ENCODE measurements at regions not wholly inside any gene's neighbourhood (a gene's known extent, or its start where the extent isn't known, plus 50 kb on each side); places are given as distances from the start of the nearest gene placed in this dataset.

DNA sequence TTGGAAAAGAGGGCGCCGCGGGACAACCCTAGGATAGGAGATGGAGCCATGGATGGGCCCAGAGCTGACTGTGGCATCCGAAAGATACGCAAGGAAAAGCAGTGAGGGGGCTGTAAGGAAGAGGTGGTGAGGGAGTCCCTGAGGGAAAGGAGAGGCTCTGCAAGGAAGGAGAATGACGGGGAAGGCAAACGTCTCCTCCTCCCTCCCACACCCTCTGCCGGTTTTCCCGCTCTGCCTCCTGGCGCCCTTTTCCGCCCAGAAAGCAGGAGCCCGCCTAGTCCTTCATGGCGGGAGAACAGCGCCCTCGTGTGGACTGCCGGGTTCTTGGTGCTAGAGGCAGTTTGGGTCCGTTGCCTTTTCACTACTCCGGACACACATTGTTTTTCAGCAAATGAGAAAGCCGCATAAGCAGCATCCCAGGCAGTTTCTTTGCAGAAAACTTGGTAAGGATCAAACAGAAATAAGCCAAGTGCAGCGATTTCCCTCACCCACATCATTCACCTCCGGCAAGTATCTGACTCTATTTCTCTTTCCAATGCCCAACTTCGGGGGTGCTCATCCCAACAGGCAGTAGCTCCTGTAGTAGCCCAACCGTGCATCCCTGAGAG, 200.4 kb downstream of the INO80D start:
- Histone ChIP-seq H3K4me3 (IDR thresholded peaks at IDR 0.05; ENCODE audit: insufficient read depth, low read depth, low read length) (no peak overlapping the region), H4K20me1 (ENCODE audit: insufficient read depth) (no peaks in the 10 kb centered on the region), H3K9ac (no peak overlapping the region), H3K79me2 (ENCODE audit: insufficient read depth, low read depth) (no peaks in the 10 kb centered on the region), H3K27me3 (ENCODE audit: insufficient read depth, low read depth) (no peaks in the 10 kb centered on the region), H2AFZ (ENCODE audit: low read depth) (peak overlapping the region; percentile 44; the same call in 1 of the 2 replicates), H3K27ac (no peak overlapping the region), H3K4me2 (no peak overlapping the region), H3K4me1 (ENCODE audit: low read depth, poor library complexity, severe bottlenecking) (no peaks in the 10 kb centered on the region), H3K36me3 (ENCODE audit: insufficient read depth) (no peaks in the 10 kb centered on the region)
- peak; percentile 74 for TF ChIP-seq CTCF (conservative IDR thresholded peaks at IDR 0.05; ENCODE audit: low read depth, low read length)

DNA sequence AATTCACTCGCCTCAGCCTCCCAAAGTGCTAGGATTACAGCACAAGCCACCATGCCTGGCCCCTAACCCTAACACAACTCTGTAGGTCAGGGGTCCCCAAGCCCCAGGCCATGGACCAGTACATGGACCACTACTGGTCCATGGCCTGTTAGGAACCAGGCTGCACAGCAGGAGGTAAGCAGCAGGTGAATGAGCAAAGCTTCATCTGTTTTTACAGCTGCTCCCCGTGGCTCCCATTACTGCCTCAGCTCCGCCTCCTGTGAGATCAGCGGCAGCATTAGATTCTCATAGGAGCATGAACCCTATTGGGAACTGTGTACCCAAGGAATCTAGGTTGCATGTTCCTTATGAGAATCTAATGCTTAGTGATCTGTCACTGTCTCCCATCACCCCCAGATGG, 201.7 kb downstream of the NRP2 start:
- H4K20me1 ChIP-seq (ENCODE audit: insufficient read depth), result no peaks in the 10 kb centered on the region
- no peak for TF ChIP-seq CTCF (conservative IDR thresholded peaks at IDR 0.05; ENCODE audit: low read depth, low read length)
- no peak overlapping the region for H3K9ac ChIP-seq
- no peaks in the 10 kb centered on the region for H3K27me3 ChIP-seq (ENCODE audit: insufficient read depth, low read depth)
- H3K36me3 ChIP-seq (ENCODE audit: insufficient read depth), result no peaks in the 10 kb centered on the region
- H3K4me2 ChIP-seq, result no peak overlapping the region
- H3K27ac ChIP-seq, result no peak overlapping the region
- H3K4me1 ChIP-seq (ENCODE audit: low read depth, poor library complexity, severe bottlenecking), result no peaks in the 10 kb centered on the region
- H3K4me3 ChIP-seq (IDR thresholded peaks at IDR 0.05; ENCODE audit: insufficient read depth, low read depth, low read length), result no peak overlapping the region
- no peak overlapping the region for H2AFZ ChIP-seq (ENCODE audit: low read depth)
- no peaks in the 10 kb centered on the region for H3K79me2 ChIP-seq (ENCODE audit: insufficient read depth, low read depth)

- TF ChIP-seq CTCF (conservative IDR thresholded peaks at IDR 0.05; ENCODE audit: low read depth, low read length), result no peak
- Histone ChIP-seq H3K4me3 (IDR thresholded peaks at IDR 0.05; ENCODE audit: insufficient read depth, low read depth, low read length) (no peak overlapping the region), H3K27me3 (ENCODE audit: insufficient read depth, low read depth) (no peaks in the 10 kb centered on the region), H3K9ac (no peak overlapping the region), H3K36me3 (ENCODE audit: insufficient read depth) (no peaks in the 10 kb centered on the region), H3K79me2 (ENCODE audit: insufficient read depth, low read depth) (no peaks in the 10 kb centered on the region), H3K4me2 (no peak overlapping the region), H2AFZ (ENCODE audit: low read depth) (no peak overlapping the region), H4K20me1 (ENCODE audit: insufficient read depth) (no peaks in the 10 kb centered on the region), H3K27ac (no peak overlapping the region), H3K4me1 (ENCODE audit: low read depth, poor library complexity, severe bottlenecking) (no peaks in the 10 kb centered on the region)
Observed at GRCh38 chr2:205882806-205883425, 200.6 kb downstream of the NRP2 start.

DNA sequence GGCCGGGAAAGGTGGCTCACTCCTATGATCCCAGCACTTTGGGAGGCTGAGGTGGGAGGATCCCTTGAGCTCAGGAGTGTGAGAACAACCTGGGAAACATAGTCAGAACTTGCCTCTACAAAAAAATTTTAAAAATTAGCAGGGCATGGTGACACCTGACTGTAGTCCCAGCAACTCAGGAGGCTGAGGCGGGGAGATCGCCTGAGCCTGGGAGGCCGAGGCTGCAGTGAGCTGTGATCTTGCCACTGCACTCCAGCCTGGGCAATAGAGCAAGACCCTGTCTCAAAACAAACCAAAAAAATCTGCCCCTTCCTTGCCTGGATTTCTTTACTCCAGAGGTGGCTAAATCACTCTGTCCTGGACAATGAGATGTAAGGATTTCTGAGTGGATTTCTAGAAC, 197.7 kb downstream of the NRP2 start:
- Histone ChIP-seq H3K36me3 (ENCODE audit: insufficient read depth) (no peaks in the 10 kb centered on the region), H3K9ac (no peak overlapping the region), H3K79me2 (ENCODE audit: insufficient read depth, low read depth) (no peaks in the 10 kb centered on the region), H3K4me3 (IDR thresholded peaks at IDR 0.05; ENCODE audit: insufficient read depth, low read depth, low read length) (no peak overlapping the region), H2AFZ (ENCODE audit: low read depth) (no peak overlapping the region), H3K27me3 (ENCODE audit: insufficient read depth, low read depth) (no peaks in the 10 kb centered on the region), H3K4me2 (no peak overlapping the region), H4K20me1 (ENCODE audit: insufficient read depth) (no peaks in the 10 kb centered on the region), H3K4me1 (ENCODE audit: low read depth, poor library complexity, severe bottlenecking) (no peaks in the 10 kb centered on the region), H3K27ac (no peak overlapping the region)
- TF ChIP-seq CTCF (conservative IDR thresholded peaks at IDR 0.05; ENCODE audit: low read depth, low read length), result no peak

Data from KMS-11 (cell line).